ENCODE measurements at regions not wholly inside any gene's neighbourhood (a gene's known extent, or its start where the extent isn't known, plus 50 kb on each side); places are given as distances from the start of the nearest gene placed in this dataset.
A peak's percentile ranks its signal among the peaks of the same experiment; 100 is the strongest.

DNA sequence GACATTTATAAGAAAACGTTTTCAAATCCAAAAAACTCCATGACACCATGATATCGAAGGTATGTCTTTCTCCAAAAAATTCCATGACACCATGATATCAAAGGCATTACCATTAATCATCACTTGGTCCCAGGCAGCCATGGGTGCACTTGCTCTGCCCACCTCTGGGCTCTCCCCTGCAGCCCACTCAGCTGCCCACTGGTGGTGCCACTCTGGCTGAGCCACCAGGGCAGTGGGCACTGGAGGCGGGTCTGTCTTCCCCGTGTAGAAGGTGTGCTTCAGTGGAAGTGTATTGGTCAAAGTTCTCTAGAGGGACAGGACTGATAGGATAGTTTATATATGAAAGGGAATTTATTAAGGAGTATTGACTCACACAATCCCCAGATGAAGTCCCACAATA is 240.4 kb downstream of the KLF6 start:
- DNase-seq (ENCODE audit: low read depth, low spot score), result no peak

- DNase-seq (ENCODE audit: low read depth, low spot score), result no peak
Observed at GRCh38 chr10:3542185-3542611, 242.8 kb downstream of the KLF6 start.

DNA sequence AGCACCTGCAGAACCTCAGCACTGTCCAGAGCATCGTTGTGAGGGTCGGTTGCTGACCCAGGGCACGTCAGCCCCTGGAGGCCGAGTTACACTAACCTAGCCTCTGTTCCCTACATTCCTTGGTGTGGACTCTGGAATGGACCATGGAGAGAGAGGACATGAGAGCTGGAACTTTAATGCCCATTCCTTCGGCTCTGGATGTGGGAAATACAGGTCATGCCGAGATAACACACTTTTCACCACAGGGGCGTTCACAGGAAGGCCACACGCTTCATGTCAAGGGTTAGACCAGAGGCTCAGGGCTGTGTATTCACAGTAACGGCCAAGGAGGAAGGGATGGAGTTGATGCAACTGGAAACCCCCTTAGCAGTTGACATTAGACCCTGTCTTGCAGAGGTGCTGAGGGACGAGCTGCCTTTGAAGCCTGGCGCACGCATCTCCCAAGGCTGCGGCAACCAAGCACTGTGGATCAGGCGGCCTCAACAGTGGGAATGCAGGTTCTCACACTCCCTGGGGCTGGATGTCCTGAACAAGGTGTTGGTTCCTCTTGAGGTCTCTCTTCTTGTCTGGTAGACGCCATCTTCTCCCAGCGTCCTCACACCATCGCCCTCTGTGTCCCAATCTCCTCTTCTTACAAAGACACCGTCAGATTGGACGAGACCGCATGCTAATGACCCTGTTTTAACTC is 245.2 kb downstream of the KLF6 start:
- DNase-seq (ENCODE audit: low read depth, low spot score), result no peak

DNA sequence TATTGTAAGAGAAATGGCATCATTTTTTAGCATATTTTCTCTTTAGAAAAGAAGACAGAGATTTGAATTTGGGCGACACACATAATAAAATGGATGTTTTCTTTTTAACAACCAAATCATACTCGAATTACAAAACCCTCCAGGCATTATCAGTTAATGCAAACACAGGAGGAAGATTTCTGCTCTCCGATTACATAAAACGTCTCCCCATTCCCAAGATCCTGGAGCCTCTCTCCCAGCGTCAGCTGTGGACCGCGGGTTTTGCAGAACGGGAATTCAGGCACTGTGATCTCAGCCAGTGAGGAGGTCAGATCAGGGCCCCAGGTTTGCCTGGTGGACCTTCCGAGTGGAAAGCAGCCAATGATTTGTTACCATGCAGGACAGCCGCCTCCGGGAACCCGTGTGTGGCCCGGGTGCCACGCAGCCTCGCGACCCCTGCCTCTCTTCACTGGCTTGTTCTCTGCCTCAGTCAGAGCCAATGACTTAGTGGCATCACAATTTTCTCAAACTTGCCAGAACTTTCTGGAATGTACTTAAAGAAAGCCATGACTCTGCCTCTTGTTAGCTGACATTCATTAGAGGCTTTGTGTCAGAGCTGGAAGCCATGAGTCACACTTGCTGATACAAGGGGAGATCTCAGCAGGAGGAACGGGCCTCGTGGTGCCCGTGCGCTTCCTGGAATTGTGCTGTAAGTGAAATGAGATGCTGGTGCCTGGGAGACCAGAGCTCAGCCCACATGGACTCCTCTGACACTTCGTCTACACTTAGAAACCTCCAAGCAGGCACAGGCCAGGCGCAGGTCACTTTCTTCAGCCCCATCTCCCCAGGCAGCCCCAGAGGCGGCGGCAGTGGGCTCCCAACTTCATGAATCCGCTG is 246.1 kb downstream of the KLF6 start:
- DNase-seq (ENCODE audit: low read depth, low spot score), result peak; percentile 15

DNA sequence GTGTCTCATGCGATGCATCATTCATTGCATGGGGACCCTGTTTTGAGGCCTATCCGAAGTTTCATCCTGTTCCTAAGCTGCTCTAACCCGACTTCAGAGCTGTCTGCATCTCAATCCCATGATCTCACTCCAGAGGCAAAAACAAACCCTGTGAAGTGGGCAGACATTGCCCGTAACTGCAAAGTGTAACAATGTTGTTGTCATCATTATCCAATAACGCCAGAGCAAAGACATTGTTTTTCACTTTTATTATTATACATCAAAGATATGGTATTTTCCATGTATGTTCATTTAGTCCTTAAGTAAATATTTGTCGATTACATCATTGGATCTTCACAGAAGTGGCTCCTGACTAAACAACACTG is 246.7 kb downstream of the KLF6 start:
- no peak for DNase-seq (ENCODE audit: low read depth, low spot score)

- DNase-seq (ENCODE audit: low read depth, low spot score), result peak; percentile 1
Observed at GRCh38 chr10:3537518-3537917, 247.5 kb downstream of the KLF6 start.

GRCh38 chr10:3535001-3535400 is 250.0 kb downstream of the KLF6 start:
- no peak for DNase-seq (ENCODE audit: low read depth, low spot score)

DNA sequence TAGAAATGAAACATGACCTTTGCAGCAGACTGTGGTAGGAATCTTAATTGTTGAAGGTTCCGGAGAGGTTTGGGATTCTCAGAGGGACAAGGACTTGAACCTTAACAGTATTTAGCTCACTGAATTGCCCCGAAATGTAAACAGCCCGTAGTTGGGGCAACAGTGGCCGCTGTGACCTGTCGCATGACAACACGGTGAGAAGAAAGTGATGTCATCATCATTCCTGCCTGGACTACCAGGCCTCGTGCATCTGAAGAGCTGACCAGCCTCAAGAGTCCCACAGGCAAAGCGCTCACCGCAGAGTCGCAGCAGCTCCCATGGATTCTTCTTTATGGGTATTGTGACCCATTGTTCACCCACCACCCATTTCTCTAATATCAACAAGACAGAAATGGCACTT is 250.6 kb downstream of the KLF6 start:
- no peak for DNase-seq (ENCODE audit: low read depth, low spot score)

GRCh38 chr10:3533296-3533695 is 251.7 kb downstream of the KLF6 start:
- DNase-seq (ENCODE audit: low read depth, low spot score), result no peak

GRCh38 chr10:3532644-3533043 is 252.4 kb downstream of the KLF6 start:
- no peak for DNase-seq (ENCODE audit: low read depth, low spot score)

GRCh38 chr10:3531670-3532069 is 253.3 kb downstream of the KLF6 start:
- DNase-seq (ENCODE audit: low read depth, low spot score), result no peak

DNA sequence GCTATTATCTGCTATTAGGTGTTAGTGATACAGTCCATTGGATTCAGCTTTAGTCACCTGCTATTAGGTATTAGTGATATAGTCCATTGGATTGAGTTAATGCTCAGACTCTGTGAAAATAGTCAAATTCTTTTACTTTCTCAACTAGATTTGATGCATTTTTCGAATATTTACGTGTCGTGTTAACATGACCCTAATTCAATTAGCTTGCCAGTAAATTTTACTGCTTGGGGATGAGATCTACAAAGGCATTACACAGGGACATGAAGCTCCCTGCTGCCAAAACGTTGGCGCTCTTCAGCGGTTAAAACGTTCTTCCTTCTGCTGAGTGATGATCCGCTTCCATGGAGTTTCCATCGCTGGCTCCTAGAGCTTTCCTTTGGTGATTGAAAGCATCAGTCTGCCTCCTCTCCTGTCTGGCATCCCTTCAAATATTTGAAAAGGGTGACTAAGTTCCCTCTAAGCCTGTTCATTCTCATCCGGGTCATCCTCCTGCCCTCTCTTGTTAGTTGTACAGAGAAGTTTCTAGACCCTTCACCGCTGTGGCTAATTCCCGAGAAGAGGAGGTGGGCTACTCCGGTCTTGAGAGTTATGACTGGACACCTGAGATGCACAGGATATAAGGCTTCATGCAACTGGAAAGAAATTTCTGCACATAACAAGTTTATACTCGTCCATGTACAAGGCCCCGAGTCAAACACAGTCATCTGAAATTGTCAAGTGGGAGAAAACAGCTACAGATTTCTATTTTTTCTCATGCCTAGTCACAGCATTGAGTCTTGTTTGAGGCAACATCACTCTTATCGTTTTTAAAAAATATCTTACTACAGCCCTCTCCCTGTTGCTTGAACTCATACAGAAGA is 254.0 kb downstream of the KLF6 start:
- DNase-seq (ENCODE audit: low read depth, low spot score), result no peak

DNA sequence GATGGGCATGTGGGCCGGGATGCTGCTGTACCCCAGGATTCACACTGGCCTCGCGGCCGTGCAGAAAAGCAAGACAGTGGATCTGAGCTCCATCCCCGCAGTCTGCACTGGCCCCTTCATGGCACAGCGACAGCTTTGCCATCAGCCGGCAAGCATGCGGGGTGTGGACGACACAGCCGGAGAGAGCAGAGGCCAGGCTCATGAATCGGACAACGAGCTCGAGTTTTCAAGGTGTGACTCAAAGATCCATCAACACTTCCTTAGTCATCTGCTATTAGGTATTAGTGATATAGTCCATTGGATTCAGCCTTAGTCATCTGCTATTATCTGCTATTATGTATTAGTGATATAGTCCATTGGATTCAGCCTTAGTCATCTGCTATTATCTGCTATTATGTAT is 254.7 kb downstream of the KLF6 start:
- no peak for DNase-seq (ENCODE audit: low read depth, low spot score)

- no peak for DNase-seq (ENCODE audit: low read depth, low spot score)
Observed at GRCh38 chr10:3529691-3530090, 255.3 kb downstream of the KLF6 start.

- DNase-seq (ENCODE audit: low read depth, low spot score), result no peak
Observed at GRCh38 chr10:3528823-3529403, 256.1 kb downstream of the KLF6 start.

GRCh38 chr10:3528271-3528670 is 256.7 kb downstream of the KLF6 start:
- DNase-seq (ENCODE audit: low read depth, low spot score), result no peak

- DNase-seq (ENCODE audit: low read depth, low spot score), result no peak
Observed at GRCh38 chr10:3527869-3528268, 257.1 kb downstream of the KLF6 start.

- no peak for DNase-seq (ENCODE audit: low read depth, low spot score)
Observed at GRCh38 chr10:3526727-3527501, 258.1 kb downstream of the KLF6 start.

GRCh38 chr10:3525832-3526449 is 259.1 kb downstream of the KLF6 start:
- DNase-seq (ENCODE audit: low read depth, low spot score), result no peak

- DNase-seq (ENCODE audit: low read depth, low spot score), result no peak
Observed at GRCh38 chr10:3524086-3524960, 260.7 kb downstream of the KLF6 start.
